ENCODE measurements at regions not wholly inside any gene's neighbourhood (a gene's known extent, or its start where the extent isn't known, plus 50 kb on each side); places are given as distances from the start of the nearest gene placed in this dataset.
"Not testable (repeated sequence)": the region's sequence is repeated elsewhere in the genome, so short reads cannot be mapped to it uniquely, and the experiment has no call there.

- no peaks in the 10 kb centered on the region for H3K36me3 Mint-ChIP-seq (ENCODE audit: low read depth, unreplicated experiment)
- H3K27me3 Mint-ChIP-seq (ENCODE audit: unreplicated experiment) = peaks cover 2% of the 10 kb centered on the region
- no peak for TF ChIP-seq CTCF (IDR thresholded peaks at IDR 0.05; ENCODE audit: unreplicated experiment)
- H3K27ac Mint-ChIP-seq (ENCODE audit: unreplicated experiment) = no peak overlapping the region
- no peaks in the 10 kb centered on the region for H3K9me3 Mint-ChIP-seq (ENCODE audit: unreplicated experiment)
- H3K4me3 Mint-ChIP-seq (ENCODE audit: unreplicated experiment) = no peak overlapping the region
- no peak for DNase-seq (ENCODE audit: low spot score)
- no peaks in the 10 kb centered on the region for H3K4me1 Mint-ChIP-seq (ENCODE audit: unreplicated experiment)
Observed at GRCh38 chr19:28578786-28579505, 634.0 kb downstream of the UQCRFS1 start.

- H3K9me3 Mint-ChIP-seq (ENCODE audit: unreplicated experiment) = no peaks in the 10 kb centered on the region
Observed at GRCh38 chr19:28578208-28578607, 634.7 kb downstream of the UQCRFS1 start.

GRCh38 chr19:28577666-28578065 is 635.3 kb downstream of the UQCRFS1 start:
- H3K4me3 Mint-ChIP-seq (ENCODE audit: unreplicated experiment) = no peak overlapping the region
- H3K27me3 Mint-ChIP-seq (ENCODE audit: unreplicated experiment) = peaks cover 4% of the 10 kb centered on the region
- no peak overlapping the region for H3K27ac Mint-ChIP-seq (ENCODE audit: unreplicated experiment)
- H3K4me1 Mint-ChIP-seq (ENCODE audit: unreplicated experiment) = no peaks in the 10 kb centered on the region
- H3K9me3 Mint-ChIP-seq (ENCODE audit: unreplicated experiment) = no peaks in the 10 kb centered on the region
- no peak for DNase-seq (ENCODE audit: low spot score)
- no peaks in the 10 kb centered on the region for H3K36me3 Mint-ChIP-seq (ENCODE audit: low read depth, unreplicated experiment)
- TF ChIP-seq CTCF (IDR thresholded peaks at IDR 0.05; ENCODE audit: unreplicated experiment) = no peak

More at GRCh38 chr19:28578208-28578607, 634.7 kb downstream of the UQCRFS1 start:
- Mint-ChIP-seq H3K4me3 (ENCODE audit: unreplicated experiment) (no peak overlapping the region), H3K4me1 (ENCODE audit: unreplicated experiment) (no peaks in the 10 kb centered on the region), H3K27ac (ENCODE audit: unreplicated experiment) (no peak overlapping the region), H3K36me3 (ENCODE audit: low read depth, unreplicated experiment) (no peaks in the 10 kb centered on the region), H3K27me3 (ENCODE audit: unreplicated experiment) (peaks cover 2% of the 10 kb centered on the region)
- no peak for TF ChIP-seq CTCF (IDR thresholded peaks at IDR 0.05; ENCODE audit: unreplicated experiment)
- DNase-seq (ENCODE audit: low spot score) = no peak

GRCh38 chr19:28577233-28577632 is 635.7 kb downstream of the UQCRFS1 start:
- Mint-ChIP-seq H3K27ac (ENCODE audit: unreplicated experiment) (no peak overlapping the region), H3K36me3 (ENCODE audit: low read depth, unreplicated experiment) (no peaks in the 10 kb centered on the region), H3K9me3 (ENCODE audit: unreplicated experiment) (no peaks in the 10 kb centered on the region), H3K27me3 (ENCODE audit: unreplicated experiment) (peaks cover 4% of the 10 kb centered on the region), H3K4me3 (ENCODE audit: unreplicated experiment) (no peak overlapping the region), H3K4me1 (ENCODE audit: unreplicated experiment) (no peaks in the 10 kb centered on the region)
- DNase-seq (ENCODE audit: low spot score) = no peak
- no peak for TF ChIP-seq CTCF (IDR thresholded peaks at IDR 0.05; ENCODE audit: unreplicated experiment)

GRCh38 chr19:28575816-28576215 is 637.1 kb downstream of the UQCRFS1 start:
- no peaks in the 10 kb centered on the region for H3K4me1 Mint-ChIP-seq (ENCODE audit: unreplicated experiment)
- H3K36me3 Mint-ChIP-seq (ENCODE audit: low read depth, unreplicated experiment) = no peaks in the 10 kb centered on the region
- H3K9me3 Mint-ChIP-seq (ENCODE audit: unreplicated experiment) = no peaks in the 10 kb centered on the region
- no peak for TF ChIP-seq CTCF (IDR thresholded peaks at IDR 0.05; ENCODE audit: unreplicated experiment)
- H3K27ac Mint-ChIP-seq (ENCODE audit: unreplicated experiment) = no peak overlapping the region
- DNase-seq (ENCODE audit: low spot score) = no peak
- no peak overlapping the region for H3K4me3 Mint-ChIP-seq (ENCODE audit: unreplicated experiment)
- peaks cover 4% of the 10 kb centered on the region for H3K27me3 Mint-ChIP-seq (ENCODE audit: unreplicated experiment)

GRCh38 chr19:28575312-28575711 is 637.6 kb downstream of the UQCRFS1 start:
- H3K27ac Mint-ChIP-seq (ENCODE audit: unreplicated experiment); DNase-seq (ENCODE audit: low spot score); H3K4me3 Mint-ChIP-seq (ENCODE audit: unreplicated experiment); H3K36me3 Mint-ChIP-seq (ENCODE audit: low read depth, unreplicated experiment); H3K27me3 Mint-ChIP-seq (ENCODE audit: unreplicated experiment); H3K4me1 Mint-ChIP-seq (ENCODE audit: unreplicated experiment); H3K9me3 Mint-ChIP-seq (ENCODE audit: unreplicated experiment): not testable (repeated sequence)
